DND-41 (cell line): ENCODE measurements at regions not wholly inside any gene's neighbourhood (a gene's known extent, or its start where the extent isn't known, plus 50 kb on each side); places are given as distances from the start of the nearest gene placed in this dataset.

Experiments used
- ATAC-seq: fragments of 200-7000 bp; cut with Tn5 transposase; 3 replicates; pipeline ENCODE4 v1.9.1; 2021; ENCODE audit warnings: low read depth; ENCODE audit not compliant: insufficient read depth
- DNase-seq: peaks from one replicate; pipeline ENCODE4 v3.0.0-alpha.2; 2020
- H2AFZ ChIP-seq: 2 replicates; pipeline ENCODE4 v1.6.0; 2012; ENCODE audit warnings: low read depth, low read length
- H3K27ac ChIP-seq: 2 replicates; pipeline ENCODE4 v1.5.1; 2012; ENCODE audit warnings: low read length, inconsistent platforms
- H3K27me3 ChIP-seq: fragments of 200-600 bp; sonication (generic); 2 replicates; pipeline ENCODE4 v1.6.0; 2012; ENCODE audit warnings: low read length, mild to moderate bottlenecking, inconsistent platforms; ENCODE audit not compliant: insufficient read depth, poor library complexity
- H3K36me3 ChIP-seq: 2 replicates; pipeline ENCODE4 v1.5.1; 2012; ENCODE audit warnings: low read length, inconsistent platforms; ENCODE audit not compliant: insufficient read depth
- H3K4me1 ChIP-seq: 2 replicates; pipeline ENCODE4 v1.5.1; 2012; ENCODE audit warnings: mild to moderate bottlenecking, low read length; ENCODE audit not compliant: insufficient read depth
- H3K4me2 ChIP-seq: 2 replicates; pipeline ENCODE4 v1.6.0; 2012; ENCODE audit warnings: mild to moderate bottlenecking, moderate library complexity, low read length, inconsistent platforms; ENCODE audit not compliant: insufficient read depth
- H3K4me3 ChIP-seq, 2 experiments: fragments of 200-600 bp in 1 of 2; shearing (Covaris generic) in 1 of 2; 2 replicates each; pipeline ENCODE4 v1.5.1; 2012 to 2016; ENCODE audit warnings: inconsistent platforms in 2 of 2, low read length in 2 of 2, mild to moderate bottlenecking in 2 of 2, low read depth in 1 of 2, moderate library complexity in 1 of 2
- H3K79me2 ChIP-seq: 2 replicates; pipeline ENCODE4 v1.6.0; 2012; ENCODE audit warnings: low read length, inconsistent platforms; ENCODE audit not compliant: insufficient read depth
- H3K9ac ChIP-seq: 2 replicates; pipeline ENCODE4 v1.6.0; 2012; ENCODE audit warnings: low read depth, mild to moderate bottlenecking, inconsistent platforms, low read length, moderate library complexity
- H3K9me3 ChIP-seq: 2 replicates; pipeline ENCODE4 v1.5.1; 2012; ENCODE audit warnings: low read length, moderate library complexity, mild to moderate bottlenecking, inconsistent platforms; ENCODE audit not compliant: insufficient read depth, severe bottlenecking
- H4K20me1 ChIP-seq: 2 replicates; pipeline ENCODE4 v1.6.0; 2012; ENCODE audit warnings: low read length; ENCODE audit not compliant: insufficient read depth
- EZH2 ChIP-seq: IDR thresholded peaks from 3 replicates; pipeline ENCODE4 v1.6.1; 2012; ENCODE audit warnings: borderline replicate concordance, low read depth, mild to moderate bottlenecking, moderate library complexity, low read length, inconsistent platforms; ENCODE audit not compliant: severe bottlenecking
- TF ChIP-seq, protein P1 (sequence below): IDR thresholded peaks from 2 replicates; pipeline ENCODE4 v1.5.1; 2012; ENCODE audit warnings: borderline replicate concordance, low read length, moderate library complexity, mild to moderate bottlenecking; ENCODE audit not compliant: poor library complexity, severe bottlenecking; ENCODE audit errors: extremely low read depth

DNA sequence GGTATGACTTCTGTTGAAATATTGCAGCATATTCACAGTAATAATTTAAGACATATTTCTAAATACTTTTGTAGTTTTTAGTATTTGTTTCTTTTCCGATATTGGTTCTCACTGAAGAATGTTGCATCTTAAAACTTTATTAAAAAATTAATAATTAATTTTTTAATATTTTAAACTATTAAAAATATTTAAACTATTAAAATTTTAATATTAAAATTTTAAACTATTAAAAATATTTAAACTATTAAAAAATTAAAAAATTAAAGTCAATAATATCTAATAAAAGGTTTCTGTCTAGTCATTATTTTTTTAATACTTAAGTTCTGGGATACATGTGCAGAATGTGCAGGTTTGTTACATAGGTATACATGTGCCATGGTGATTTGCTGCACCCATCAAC is 149.3 kb upstream of the CCNH start:
- Histone ChIP-seq H3K36me3 (no peaks in the 10 kb centered on the region), H3K79me2 (no peaks in the 10 kb centered on the region), H3K4me1 (no peaks in the 10 kb centered on the region), H3K27me3 (no peaks in the 10 kb centered on the region), H2AFZ (no peak overlapping the region), H3K27ac (no peak overlapping the region), H3K4me2 (no peak overlapping the region), H3K4me3 (no peak overlapping the region), H3K9me3 (no peaks in the 10 kb centered on the region), H4K20me1 (no peaks in the 10 kb centered on the region), H3K9ac (no peak overlapping the region)
- no peak for TF ChIP-seq EZH2
- no peak for ATAC-seq
- no peak for DNase-seq

DNA sequence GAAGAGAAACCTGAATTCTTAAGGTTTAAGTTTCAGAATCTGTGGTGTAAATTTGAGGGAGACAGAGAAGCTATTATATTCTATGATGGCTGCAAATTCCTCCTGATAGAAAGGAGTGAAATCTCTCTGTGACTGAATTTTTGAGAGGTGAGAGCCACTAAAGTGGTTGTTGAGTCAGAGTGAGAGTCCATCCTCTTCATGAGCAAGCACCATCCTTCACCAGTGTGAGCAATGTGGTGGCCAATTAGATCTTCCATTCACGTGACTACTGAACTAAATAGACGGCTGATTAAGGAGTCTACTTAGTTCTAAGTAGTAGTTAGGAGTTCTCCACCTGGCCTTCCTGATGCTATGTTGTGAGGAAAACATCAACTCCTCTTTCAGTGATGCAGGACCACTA is 147.8 kb upstream of the CCNH start:
- Histone ChIP-seq H3K27me3 (no peaks in the 10 kb centered on the region), H3K9me3 (no peaks in the 10 kb centered on the region), H3K36me3 (no peaks in the 10 kb centered on the region), H3K79me2 (no peaks in the 10 kb centered on the region), H3K4me3 (no peak overlapping the region), H3K4me1 (no peaks in the 10 kb centered on the region), H4K20me1 (no peaks in the 10 kb centered on the region), H3K27ac (no peak overlapping the region), H3K4me2 (no peak overlapping the region), H3K9ac (no peak overlapping the region), H2AFZ (no peak overlapping the region)
- TF ChIP-seq, protein P1, sequence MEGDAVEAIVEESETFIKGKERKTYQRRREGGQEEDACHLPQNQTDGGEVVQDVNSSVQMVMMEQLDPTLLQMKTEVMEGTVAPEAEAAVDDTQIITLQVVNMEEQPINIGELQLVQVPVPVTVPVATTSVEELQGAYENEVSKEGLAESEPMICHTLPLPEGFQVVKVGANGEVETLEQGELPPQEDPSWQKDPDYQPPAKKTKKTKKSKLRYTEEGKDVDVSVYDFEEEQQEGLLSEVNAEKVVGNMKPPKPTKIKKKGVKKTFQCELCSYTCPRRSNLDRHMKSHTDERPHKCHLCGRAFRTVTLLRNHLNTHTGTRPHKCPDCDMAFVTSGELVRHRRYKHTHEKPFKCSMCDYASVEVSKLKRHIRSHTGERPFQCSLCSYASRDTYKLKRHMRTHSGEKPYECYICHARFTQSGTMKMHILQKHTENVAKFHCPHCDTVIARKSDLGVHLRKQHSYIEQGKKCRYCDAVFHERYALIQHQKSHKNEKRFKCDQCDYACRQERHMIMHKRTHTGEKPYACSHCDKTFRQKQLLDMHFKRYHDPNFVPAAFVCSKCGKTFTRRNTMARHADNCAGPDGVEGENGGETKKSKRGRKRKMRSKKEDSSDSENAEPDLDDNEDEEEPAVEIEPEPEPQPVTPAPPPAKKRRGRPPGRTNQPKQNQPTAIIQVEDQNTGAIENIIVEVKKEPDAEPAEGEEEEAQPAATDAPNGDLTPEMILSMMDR, result no peak
- no peak for TF ChIP-seq EZH2
- ATAC-seq, result no peak
- DNase-seq, result no peak

DNA sequence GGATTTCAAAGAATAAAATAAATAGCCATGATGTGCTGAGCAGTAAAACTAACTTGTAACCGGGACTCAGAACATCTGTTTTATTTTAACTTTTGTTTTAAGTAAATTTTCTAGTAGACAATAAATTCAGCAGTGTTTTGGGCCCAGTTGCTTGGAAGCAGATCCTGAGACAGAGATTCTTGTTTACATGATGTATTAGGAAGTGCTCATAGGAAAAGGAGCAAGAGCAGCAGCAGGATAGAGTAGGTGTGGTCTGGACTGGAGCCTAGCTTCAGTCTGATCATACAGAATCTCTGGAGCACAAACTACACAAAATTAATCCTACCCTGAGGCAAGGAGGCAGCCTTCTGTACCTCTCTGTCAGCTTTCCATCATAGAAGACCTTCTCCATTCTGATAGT is 139.2 kb upstream of the CCNH start:
- H3K4me2 ChIP-seq, result no peak overlapping the region
- DNase-seq (no peak), ATAC-seq (no peak)
- H3K4me1 ChIP-seq, result no peaks in the 10 kb centered on the region
- H3K9me3 ChIP-seq, result no peaks in the 10 kb centered on the region
- H3K79me2 ChIP-seq, result no peaks in the 10 kb centered on the region
- H3K27ac ChIP-seq, result no peak overlapping the region
- no peak for TF ChIP-seq EZH2
- TF ChIP-seq, protein P1, result no peak
- no peaks in the 10 kb centered on the region for H3K36me3 ChIP-seq
- H2AFZ ChIP-seq, result no peak overlapping the region
- H3K4me3 ChIP-seq, result no peak overlapping the region
- H4K20me1 ChIP-seq, result no peaks in the 10 kb centered on the region
- H3K27me3 ChIP-seq, result no peaks in the 10 kb centered on the region
- H3K9ac ChIP-seq, result no peak overlapping the region

DNA sequence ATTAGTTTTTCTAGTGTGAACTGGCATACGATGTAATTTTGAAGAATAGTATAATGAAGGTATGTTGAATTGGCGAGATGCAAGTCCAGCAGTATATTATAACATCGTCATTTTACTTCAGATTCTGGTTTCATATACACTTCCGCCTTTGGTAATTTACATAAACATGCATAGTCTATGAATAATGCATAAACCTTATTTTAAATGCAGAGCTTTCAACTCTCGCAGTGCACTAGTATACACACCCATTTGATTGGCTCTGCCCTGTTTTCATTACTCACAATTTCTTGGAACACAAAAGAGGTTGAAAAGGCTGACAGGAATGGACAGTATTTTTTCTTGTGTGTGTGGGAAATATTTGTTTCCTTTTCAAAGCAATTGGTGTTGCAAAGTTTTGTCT is 128.9 kb upstream of the CCNH start:
- Histone ChIP-seq H3K9ac (no peak overlapping the region), H3K27me3 (no peaks in the 10 kb centered on the region), H3K9me3 (no peaks in the 10 kb centered on the region), H3K4me1 (no peaks in the 10 kb centered on the region), H3K27ac (no peak overlapping the region), H3K79me2 (no peaks in the 10 kb centered on the region), H2AFZ (no peak overlapping the region), H3K4me3 (no peak overlapping the region), H3K4me2 (no peak overlapping the region), H4K20me1 (no peaks in the 10 kb centered on the region), H3K36me3 (no peaks in the 10 kb centered on the region)
- TF ChIP-seq, protein P1, result no peak
- no peak for TF ChIP-seq EZH2
- ATAC-seq (no peak), DNase-seq (no peak)
